HCT116 (cell line): ENCODE measurements at regions not wholly inside any gene's neighbourhood (a gene's known extent, or its start where the extent isn't known, plus 50 kb on each side); places are given as distances from the start of the nearest gene placed in this dataset.

Experiments
- ATAC-seq: fragments of 200-7000 bp; cut with Tn5 transposase; 2 replicates; pipeline ENCODE4 v1.9.1; 2020; ENCODE audit warnings: mild to moderate bottlenecking, moderate library complexity
- BruUV-seq: library from RNA; stranded (reverse); fragments of 400-500 nt; replicated peaks from 2 replicates; lab custom pipeline; 2021; lab: Mats Ljungman, UMichigan
- CTCF ChIA-PET: fragments of 300-600 bp; sonication (Branson Sonifier 250); formaldehyde crosslinking; loops from one replicate; lab custom pipeline; 2021; ENCODE audit warnings: antibody characterized with exemption; lab: Charles Lee
- POLR2A ChIA-PET: fragments of 300-600, 350-600 bp; sonication (Branson Sonifier 250); formaldehyde crosslinking; loops from one replicate; lab custom pipeline; 2021; ENCODE audit warnings: antibody characterized with exemption; lab: Charles Lee
- RAD21 ChIA-PET, 2 experiments: fragments of 300-600 bp; sonication (Branson Sonifier 250); formaldehyde crosslinking; loops; one replicate each; lab custom pipeline; 2023; ENCODE audit warnings: low total read pairs in 2 of 2; ENCODE audit not compliant: uncharacterized antibody in 2 of 2, unreplicated experiment in 2 of 2, low non-redundant PET in 1 of 2; lab: Charles Lee
- DNase-seq: peaks from one replicate; pipeline ENCODE4 v3.0.0-alpha.2; 2010; ENCODE audit warnings: low read depth, low spot score
- H2AFZ ChIP-seq: fragments of 200-600 bp; shearing (Covaris generic), sonication (generic); 2 replicates; pipeline ENCODE4 v1.6.1; 2017; ENCODE audit warnings: low read depth, mixed run types, mixed read lengths, antibody characterized with exemption, low read length; ENCODE audit not compliant: poor library complexity, severe bottlenecking
- H3K27ac ChIP-seq: 2 replicates; pipeline ENCODE4 v1.5.1; 2012; ENCODE audit warnings: low read depth, low read length
- H3K27me3 ChIP-seq: fragments of 200-600 bp; sonication (generic); 2 replicates; pipeline ENCODE4 v1.6.1; 2016; ENCODE audit warnings: mixed run types, low read length, mixed read lengths; ENCODE audit not compliant: insufficient read depth
- H3K36me3 ChIP-seq, 2 experiments: fragments of 200-500 bp in 1 of 2; fragments of 200-600 bp in 1 of 2; sonication (Bioruptor generic) in 1 of 2; sonication (generic) in 1 of 2; 2 replicates each; pipeline versions ENCODE4 v1.5.1 to v1.6.1; 2014 to 2016; ENCODE audit warnings: low read length in 2 of 2, inconsistent platforms in 1 of 2, mixed read lengths in 1 of 2, mixed run types in 1 of 2; ENCODE audit not compliant: insufficient read depth in 2 of 2, control insufficient read depth in 1 of 2
- H3K4me1 ChIP-seq, 2 experiments: fragments of 200-600 bp in 1 of 2; sonication (generic) in 1 of 2; 2 replicates each; pipeline versions ENCODE4 v1.5.1 to v1.6.1; 2012 to 2017; ENCODE audit warnings: low read length in 2 of 2, inconsistent platforms in 1 of 2, mild to moderate bottlenecking in 1 of 2, mixed read lengths in 1 of 2, mixed run types in 1 of 2, moderate library complexity in 1 of 2; ENCODE audit not compliant: insufficient read depth in 2 of 2, control insufficient read depth in 1 of 2
- H3K4me2 ChIP-seq: fragments of 200-600 bp; sonication (generic); 2 replicates; pipeline ENCODE4 v1.6.1; 2017; ENCODE audit warnings: mixed run types, low read length, mixed read lengths
- H3K4me3 ChIP-seq, 2 experiments: fragments of 200-600 bp in 1 of 2; sonication (generic) in 1 of 2; replicated peaks in 1 of 2; 2 replicates each; pipeline ENCODE4 v1.5.1; 2011 to 2016; ENCODE audit warnings: low read length in 2 of 2, control low read depth in 1 of 2, low read depth in 1 of 2, mild to moderate bottlenecking in 1 of 2, mixed read lengths in 1 of 2, mixed run types in 1 of 2
- H3K79me2 ChIP-seq: fragments of 200-600 bp; sonication (generic); 2 replicates; pipeline ENCODE4 v1.6.1; 2017; ENCODE audit warnings: mild to moderate bottlenecking, mixed run types, low read length, moderate library complexity, mixed read lengths; ENCODE audit not compliant: insufficient read depth
- H3K9ac ChIP-seq: fragments of 200-600 bp; sonication (generic); 2 replicates; pipeline ENCODE4 v1.6.1; 2016; ENCODE audit warnings: low read length, mixed read lengths
- H3K9me2 ChIP-seq: fragments of 200-600 bp; sonication (generic), shearing (Covaris generic); 2 replicates; pipeline ENCODE4 v1.6.1; 2017; ENCODE audit warnings: mixed run types, mild to moderate bottlenecking, moderate library complexity; ENCODE audit not compliant: insufficient read depth
- H3K9me3 ChIP-seq, 2 experiments: fragments of 200-500 bp in 1 of 2; fragments of 200-600 bp in 1 of 2; sonication (Bioruptor generic) in 1 of 2; sonication (generic) in 1 of 2; 2 replicates each; pipeline ENCODE4 v1.6.1; 2014 to 2017; ENCODE audit warnings: low read length in 2 of 2, mixed read lengths in 2 of 2, inconsistent platforms in 1 of 2, low read depth in 1 of 2, mild to moderate bottlenecking in 1 of 2, mixed run types in 1 of 2, moderate library complexity in 1 of 2; ENCODE audit not compliant: control insufficient read depth in 1 of 2, insufficient read depth in 1 of 2
- H4K20me1 ChIP-seq: fragments of 200-600 bp; sonication (generic), shearing (Covaris generic); 2 replicates; pipeline ENCODE4 v1.6.1; 2017; ENCODE audit warnings: mixed run types, mild to moderate bottlenecking, moderate library complexity; ENCODE audit not compliant: insufficient read depth
- CBX3 ChIP-seq: IDR thresholded peaks from 2 replicates; pipeline ENCODE4 v1.6.1; 2012; ENCODE audit warnings: low read depth
- CEBPB ChIP-seq: IDR thresholded peaks from 2 replicates; pipeline ENCODE4 v1.6.1; 2012; ENCODE audit warnings: low read depth
- EZH2phosphoT487 ChIP-seq: fragments of 200-600 bp; IDR thresholded peaks from 2 replicates; pipeline ENCODE4 v1.6.1; 2018; ENCODE audit warnings: antibody characterized with exemption, borderline replicate concordance
- FOSL1 ChIP-seq: IDR thresholded peaks from 2 replicates; pipeline ENCODE4 v1.6.1; 2012; ENCODE audit warnings: low read depth
- TCF7L2 ChIP-seq: IDR thresholded peaks from 2 replicates; pipeline ENCODE4 v1.7.0; 2011; ENCODE audit warnings: borderline replicate concordance, inconsistent platforms; ENCODE audit not compliant: insufficient read depth, insufficient read length; ENCODE audit errors: extremely low read depth
- ZNF274 ChIP-seq: fragments of 200-500 bp; sonication (Bioruptor generic); IDR thresholded peaks from 2 replicates; pipeline ENCODE4 v1.6.1; 2014; ENCODE audit warnings: mild to moderate bottlenecking, low read depth, low read length, inconsistent platforms
- intact Hi-C: fragments of 100-400 bp; cut with micrococcal nuclease; formaldehyde crosslinking; loops from 2 replicates; pipeline ENCODE4 v1.10.0; 2022
- TF ChIP-seq, protein P1 (sequence below): IDR thresholded peaks from 2 replicates; pipeline ENCODE4 v1.6.1; 2012; ENCODE audit warnings: low read depth
- TF ChIP-seq, protein P2 (sequence below): IDR thresholded peaks from 2 replicates; pipeline ENCODE4 v1.6.1; 2012

DNA sequence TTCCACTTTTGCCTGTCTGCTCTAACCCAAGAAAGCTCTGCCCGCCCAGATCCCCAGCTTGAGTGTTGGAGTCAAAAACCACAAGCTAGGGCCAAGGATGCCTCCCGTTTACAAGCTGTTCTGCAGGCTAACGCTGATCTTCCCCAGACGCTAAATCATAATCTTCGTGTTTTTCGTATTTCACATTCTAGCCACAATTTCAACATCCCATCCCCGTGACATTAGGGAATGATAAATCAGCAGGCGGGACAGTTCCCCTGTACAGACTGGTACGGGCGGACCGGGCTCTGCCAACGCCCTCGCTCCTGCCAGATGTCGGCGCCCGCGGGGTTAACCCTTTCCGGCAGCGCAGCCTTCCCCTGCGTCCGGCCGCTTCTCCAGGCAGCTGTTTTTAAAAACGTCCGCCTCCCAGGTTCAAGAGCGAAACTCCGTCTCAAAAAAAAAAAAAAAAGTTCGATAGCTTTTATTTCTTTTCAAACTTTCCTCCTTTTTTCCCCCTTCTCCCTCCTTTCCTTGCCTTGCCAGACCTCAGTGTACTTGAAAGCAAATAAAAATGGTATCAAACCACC is 81.0 kb upstream of the BNC1 start:
- CTCF ChIA-PET, result interaction anchor here (1.4 to 2.2 kb wide), 2 partner anchors 15 to 117 kb away, joined by 4 to 6 read pairs; no protein-coding TSS in a partner anchor
- POLR2A ChIA-PET, result no interaction called here

DNA sequence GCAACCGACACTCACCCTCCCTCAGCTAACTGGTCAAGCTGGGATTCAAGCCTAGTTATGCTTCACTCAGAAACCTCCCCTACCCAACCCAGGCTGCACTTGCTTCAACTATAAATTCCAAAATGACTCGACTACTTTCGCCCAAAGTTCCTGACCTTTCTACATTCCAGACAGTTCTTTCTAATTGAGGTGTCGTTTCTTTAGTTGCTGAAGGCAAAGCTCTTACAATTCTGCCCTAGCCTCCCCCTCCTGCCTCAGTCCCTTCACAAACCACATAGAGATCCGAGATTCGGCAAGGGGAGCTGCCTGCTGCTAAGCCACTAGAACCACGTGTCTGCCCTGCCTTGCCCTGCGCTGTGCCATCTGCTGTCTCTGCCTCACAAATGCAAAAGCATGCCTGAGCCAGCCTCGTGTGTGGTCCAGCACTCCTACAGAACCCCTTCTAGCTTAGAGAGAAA is 74.7 kb upstream of the SH3GL3 start:
- H3K79me2 ChIP-seq, result no peaks in the 10 kb centered on the region
- H3K4me3 ChIP-seq, result no peak overlapping the region
- H3K36me3 ChIP-seq, result no peaks in the 10 kb centered on the region
- intact Hi-C loops, result no loop called here
- peak overlapping the region; percentile 41 for H2AFZ ChIP-seq
- peak overlapping the region; percentile 9; the same call in 1 of the 2 replicates for H3K4me2 ChIP-seq
- no peaks in the 10 kb centered on the region for H4K20me1 ChIP-seq
- RAD21 ChIA-PET, result no interaction called here
- CTCF ChIA-PET, result no interaction called here
- BruUV-seq, result no TSS peak
- DNase-seq (no peak), ATAC-seq (no peak)
- no peak overlapping the region for H3K9ac ChIP-seq
- peaks cover 0 to 10% of the 10 kb centered on the region in 2 experiments; a peak in 1 of 4 replicates for H3K4me1 ChIP-seq
- POLR2A ChIA-PET, result no interaction called here
- no peaks in the 10 kb centered on the region for H3K27me3 ChIP-seq
- no peak overlapping the region for H3K27ac ChIP-seq
- TF ChIP-seq CEBPB, result no peak
- no peak for TF ChIP-seq EZH2phosphoT487
- TF ChIP-seq, protein P1, sequence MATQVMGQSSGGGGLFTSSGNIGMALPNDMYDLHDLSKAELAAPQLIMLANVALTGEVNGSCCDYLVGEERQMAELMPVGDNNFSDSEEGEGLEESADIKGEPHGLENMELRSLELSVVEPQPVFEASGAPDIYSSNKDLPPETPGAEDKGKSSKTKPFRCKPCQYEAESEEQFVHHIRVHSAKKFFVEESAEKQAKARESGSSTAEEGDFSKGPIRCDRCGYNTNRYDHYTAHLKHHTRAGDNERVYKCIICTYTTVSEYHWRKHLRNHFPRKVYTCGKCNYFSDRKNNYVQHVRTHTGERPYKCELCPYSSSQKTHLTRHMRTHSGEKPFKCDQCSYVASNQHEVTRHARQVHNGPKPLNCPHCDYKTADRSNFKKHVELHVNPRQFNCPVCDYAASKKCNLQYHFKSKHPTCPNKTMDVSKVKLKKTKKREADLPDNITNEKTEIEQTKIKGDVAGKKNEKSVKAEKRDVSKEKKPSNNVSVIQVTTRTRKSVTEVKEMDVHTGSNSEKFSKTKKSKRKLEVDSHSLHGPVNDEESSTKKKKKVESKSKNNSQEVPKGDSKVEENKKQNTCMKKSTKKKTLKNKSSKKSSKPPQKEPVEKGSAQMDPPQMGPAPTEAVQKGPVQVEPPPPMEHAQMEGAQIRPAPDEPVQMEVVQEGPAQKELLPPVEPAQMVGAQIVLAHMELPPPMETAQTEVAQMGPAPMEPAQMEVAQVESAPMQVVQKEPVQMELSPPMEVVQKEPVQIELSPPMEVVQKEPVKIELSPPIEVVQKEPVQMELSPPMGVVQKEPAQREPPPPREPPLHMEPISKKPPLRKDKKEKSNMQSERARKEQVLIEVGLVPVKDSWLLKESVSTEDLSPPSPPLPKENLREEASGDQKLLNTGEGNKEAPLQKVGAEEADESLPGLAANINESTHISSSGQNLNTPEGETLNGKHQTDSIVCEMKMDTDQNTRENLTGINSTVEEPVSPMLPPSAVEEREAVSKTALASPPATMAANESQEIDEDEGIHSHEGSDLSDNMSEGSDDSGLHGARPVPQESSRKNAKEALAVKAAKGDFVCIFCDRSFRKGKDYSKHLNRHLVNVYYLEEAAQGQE, result no peak
- TF ChIP-seq CBX3, result no peak
- TF ChIP-seq ZNF274, result no peak
- TF ChIP-seq FOSL1, result no peak
- H3K9me2 ChIP-seq, result no peaks in the 10 kb centered on the region
- no peaks in the 10 kb centered on the region for H3K9me3 ChIP-seq

More for the DNA sequence above, 81.0 kb upstream of the BNC1 start:
- Histone ChIP-seq H3K27ac (no peak overlapping the region), H4K20me1 (no peaks in the 10 kb centered on the region), H3K4me1 (peaks cover 2 to 12% of the 10 kb centered on the region in 2 experiments; a peak in 2 of 4 replicates), H3K27me3 (peaks cover 7% of the 10 kb centered on the region; the same call in 1 of the 2 replicates), H3K4me2 (peak overlapping the region; percentile 82)
- peak; percentile 16 for DNase-seq
- RAD21 ChIA-PET, result interaction anchor here in 1 of 2 experiments (1.5 kb wide), 1 partner anchor 116 kb away, joined by 5 read pairs; no protein-coding TSS in a partner anchor
- ATAC-seq, result peak; percentile 94
- TF ChIP-seq TCF7L2, result no peak
- TF ChIP-seq, protein P2, sequence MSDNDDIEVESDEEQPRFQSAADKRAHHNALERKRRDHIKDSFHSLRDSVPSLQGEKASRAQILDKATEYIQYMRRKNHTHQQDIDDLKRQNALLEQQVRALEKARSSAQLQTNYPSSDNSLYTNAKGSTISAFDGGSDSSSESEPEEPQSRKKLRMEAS, result peak; percentile 23; the same call in 1 of the 2 replicates
- TF ChIP-seq, all 23 proteins: peak for 1
- H3K9me2 ChIP-seq, result no peaks in the 10 kb centered on the region
- no TSS peak for BruUV-seq
- no peak overlapping the region for H3K9ac ChIP-seq
- H2AFZ ChIP-seq, result peak overlapping the region; percentile 93
- no peaks in the 10 kb centered on the region for H3K79me2 ChIP-seq
- no peaks in the 10 kb centered on the region for H3K9me3 ChIP-seq
- intact Hi-C loops, result no loop called here
- H3K36me3 ChIP-seq, result no peaks in the 10 kb centered on the region
- peak overlapping the region; percentile 44 to 49 for H3K4me3 ChIP-seq
